GM23338 (cell line): ENCODE measurements at regions not wholly inside any gene's neighbourhood (a gene's known extent, or its start where the extent isn't known, plus 50 kb on each side); places are given as distances from the start of the nearest gene placed in this dataset.

ENCODE experiments used
- ATAC-seq: fragments of 200-7000 bp; cut with Tn5 transposase; 3 replicates; pipeline ENCODE4 v1.9.1; 2020
- DNase-seq: peaks from one replicate; pipeline ENCODE4 v3.0.0-alpha.2; 2015; ENCODE audit warnings: low spot score
- H2AFZ ChIP-seq: fragments of 200-600 bp; sonication (generic); 2 replicates; pipeline ENCODE4 v1.8.0; 2016; ENCODE audit warnings: antibody characterized with exemption, mild to moderate bottlenecking, moderate library complexity
- H3F3A ChIP-seq: fragments of 200-600 bp; sonication (generic); replicated peaks from 2 replicates; pipeline ENCODE4 v1.8.0; 2017; ENCODE audit warnings: antibody characterized with exemption, mixed run types, low read depth
- H3K27ac ChIP-seq: fragments of 200-600 bp; sonication (generic); 2 replicates; pipeline ENCODE4 v1.6.1; 2016; ENCODE audit warnings: low read depth
- H3K27me3 ChIP-seq: fragments of 200-600 bp; sonication (generic); 2 replicates; pipeline ENCODE4 v1.8.0; 2016; ENCODE audit warnings: mild to moderate bottlenecking, mixed run types, moderate library complexity; ENCODE audit not compliant: insufficient read depth
- H3K36me3 ChIP-seq: fragments of 200-600 bp; sonication (generic); 2 replicates; pipeline ENCODE4 v1.8.0; 2016; ENCODE audit warnings: mild to moderate bottlenecking; ENCODE audit not compliant: insufficient read depth
- H3K4me1 ChIP-seq: fragments of 200-600 bp; sonication (generic); 2 replicates; pipeline ENCODE4 v1.8.0; 2016; ENCODE audit warnings: mild to moderate bottlenecking, moderate library complexity; ENCODE audit not compliant: insufficient read depth
- H3K4me2 ChIP-seq: fragments of 200-600 bp; sonication (generic); 2 replicates; pipeline ENCODE4 v1.7.1; 2017; ENCODE audit warnings: mixed run types
- H3K4me3 ChIP-seq: fragments of 200-600 bp; sonication (generic); 2 replicates; pipeline ENCODE4 v1.6.1; 2016; ENCODE audit warnings: mixed run types
- H3K79me2 ChIP-seq: fragments of 200-600 bp; sonication (generic); replicated peaks from 2 replicates; pipeline ENCODE4 v1.8.0; 2017; ENCODE audit warnings: mild to moderate bottlenecking; ENCODE audit not compliant: insufficient read depth
- H3K9me2 ChIP-seq: fragments of 200-600 bp; sonication (generic); 2 replicates; pipeline ENCODE4 v1.8.0; 2017; ENCODE audit not compliant: insufficient read depth
- H4K20me1 ChIP-seq: fragments of 200-600 bp; sonication (generic); replicated peaks from 2 replicates; pipeline ENCODE4 v1.8.0; 2017; ENCODE audit warnings: mild to moderate bottlenecking; ENCODE audit not compliant: insufficient read depth
- H3K27ac Mint-ChIP-seq: 2 replicates; pipeline ENCODE4 v1.8.0; 2020; ENCODE audit warnings: inconsistent platforms, mild to moderate bottlenecking, moderate library complexity, mixed read lengths
- H3K27me3 Mint-ChIP-seq: 3 replicates; pipeline ENCODE4 v1.8.0; 2022; ENCODE audit warnings: low read depth, mild to moderate bottlenecking, moderate library complexity, mixed read lengths, inconsistent platforms; ENCODE audit not compliant: insufficient read depth, poor library complexity
- H3K36me3 Mint-ChIP-seq: 3 replicates; pipeline ENCODE4 v1.8.0; 2021; ENCODE audit warnings: low read depth, mild to moderate bottlenecking, inconsistent platforms, moderate library complexity, mixed read lengths
- H3K4me1 Mint-ChIP-seq: 3 replicates; pipeline ENCODE4 v1.8.0; 2020; ENCODE audit warnings: mild to moderate bottlenecking, inconsistent platforms, mixed read lengths
- H3K4me3 Mint-ChIP-seq: 3 replicates; pipeline ENCODE4 v1.8.0; 2021; ENCODE audit warnings: moderate library complexity, mild to moderate bottlenecking, inconsistent platforms, mixed read lengths
- H3K9me3 Mint-ChIP-seq: 3 replicates; pipeline ENCODE4 v1.8.0; 2020; ENCODE audit warnings: moderate library complexity, mild to moderate bottlenecking, inconsistent platforms, mixed read lengths
- EZH2 ChIP-seq: fragments of 200-600 bp; sonication (generic); IDR thresholded peaks from one replicate; pipeline ENCODE4 v1.8.0; 2017; ENCODE audit warnings: antibody characterized with exemption, mild to moderate bottlenecking, low read depth; ENCODE audit not compliant: unreplicated experiment
- EZH2phosphoT487 ChIP-seq: fragments of 200-600 bp; sonication (generic); IDR thresholded peaks from one replicate; pipeline ENCODE4 v1.8.1; 2018; ENCODE audit warnings: antibody characterized with exemption; ENCODE audit not compliant: unreplicated experiment
- JUNB ChIP-seq: IDR thresholded peaks from one replicate; pipeline ENCODE4 v1.6.1; 2016; ENCODE audit warnings: antibody characterized with exemption; ENCODE audit not compliant: unreplicated experiment
- NANOG ChIP-seq: IDR thresholded peaks from 2 replicates; pipeline ENCODE4 v1.6.1; 2016; ENCODE audit warnings: antibody characterized with exemption, borderline replicate concordance
- POLR2AphosphoS5 ChIP-seq: IDR thresholded peaks from 2 replicates; pipeline ENCODE4 v1.6.1; 2016; ENCODE audit warnings: antibody characterized with exemption, low read depth
- STAT1 ChIP-seq: IDR thresholded peaks from one replicate; pipeline ENCODE4 v1.6.1; 2016; ENCODE audit warnings: antibody characterized with exemption; ENCODE audit not compliant: unreplicated experiment
- ZNF114 ChIP-seq: fragments of 250-450 bp; sonication (Bioruptor Pico); IDR thresholded peaks from 2 replicates; pipeline ENCODE4 v1.5.0; 2020; ENCODE audit warnings: mild to moderate bottlenecking, moderate library complexity
- ZNF331 ChIP-seq: fragments of 250-450 bp; sonication (Bioruptor Pico); IDR thresholded peaks from 2 replicates; pipeline ENCODE4 v1.5.0; 2020; ENCODE audit warnings: low read depth, mild to moderate bottlenecking, moderate library complexity
- ZNF462 ChIP-seq: fragments of 250-450 bp; sonication (Bioruptor Pico); IDR thresholded peaks from 2 replicates; pipeline ENCODE4 v1.5.0; 2020; ENCODE audit warnings: mild to moderate bottlenecking, moderate library complexity

DNA sequence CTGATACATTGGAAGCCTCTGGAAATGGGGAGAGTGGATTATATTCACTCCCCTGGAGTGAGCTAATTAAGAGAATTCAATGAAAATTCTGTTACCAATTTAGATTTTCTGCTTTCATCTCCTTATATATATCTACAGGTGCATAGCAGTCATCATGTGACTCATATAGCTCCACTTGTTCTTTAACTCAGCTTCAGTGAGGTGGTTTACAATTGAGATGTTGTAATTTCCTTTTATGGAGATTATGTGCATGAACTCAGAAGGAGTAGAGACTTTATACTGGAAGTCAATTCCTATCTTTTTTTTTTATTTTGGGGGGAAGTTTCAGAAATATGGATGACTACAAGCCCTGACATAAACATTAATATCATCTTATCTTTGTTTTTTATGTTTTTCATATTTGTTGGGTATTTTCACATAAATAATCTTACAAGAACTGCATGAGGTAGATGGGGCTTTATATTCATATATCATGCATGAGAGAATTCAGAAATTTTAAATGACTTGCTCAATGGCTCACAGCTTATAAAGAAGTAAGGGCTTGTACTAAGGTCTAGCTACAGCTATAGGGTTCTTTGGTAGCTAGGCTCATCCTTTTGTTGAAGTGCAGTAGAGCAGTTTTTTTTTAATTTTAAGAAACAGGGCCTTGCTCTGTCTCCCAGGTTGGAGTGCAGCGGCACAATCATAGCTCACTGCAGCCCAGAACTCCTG lies 92.3 kb upstream of the SCAF11 start:
- TF ChIP-seq JUNB (no peak), STAT1 (no peak)
- no peaks in the 10 kb centered on the region for H3K9me2 ChIP-seq
- Mint-ChIP-seq H3K27me3 (peaks cover 1% of the 10 kb centered on the region), H3K4me1 (no peaks in the 10 kb centered on the region), H3K9me3 (peaks cover 88% of the 10 kb centered on the region), H3K4me3 (no peak overlapping the region), H3K36me3 (peaks cover 55% of the 10 kb centered on the region), H3K27ac (no peak overlapping the region)
- no peaks in the 10 kb centered on the region for H3K4me1 ChIP-seq
- DNase-seq (no peak), ATAC-seq (no peak)
- no peak overlapping the region for H3K4me3 ChIP-seq
- no peaks in the 10 kb centered on the region for H3K79me2 ChIP-seq
- H2AFZ ChIP-seq, result no peak overlapping the region
- no peak overlapping the region for H3K27ac ChIP-seq
- peaks cover 12% of the 10 kb centered on the region; the same call in 1 of the 2 replicates for H3K36me3 ChIP-seq
- no peaks in the 10 kb centered on the region for H3F3A ChIP-seq
- H4K20me1 ChIP-seq, result no peaks in the 10 kb centered on the region
- H3K4me2 ChIP-seq, result no peak overlapping the region
- H3K27me3 ChIP-seq, result no peaks in the 10 kb centered on the region

DNA sequence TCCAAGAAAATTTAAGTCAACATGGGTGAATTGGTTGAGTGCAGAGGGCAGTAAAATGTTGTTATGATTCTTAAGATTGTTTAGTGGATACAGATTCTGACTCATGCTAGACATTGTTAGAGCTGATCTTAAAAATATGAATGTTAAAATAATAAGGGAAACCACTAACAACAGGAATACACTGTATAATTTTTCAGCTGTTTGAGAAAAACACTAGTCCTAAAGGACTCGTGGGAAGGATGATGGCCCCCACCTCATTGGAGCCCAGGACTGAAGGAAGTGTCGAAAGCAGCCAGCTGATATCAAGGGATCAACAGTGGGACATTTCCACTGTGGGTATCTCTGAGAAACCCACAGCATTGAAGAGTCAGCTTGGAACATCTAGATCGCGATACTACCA lies 82.9 kb upstream of the SCAF11 start:
- H3K4me1 ChIP-seq, result no peaks in the 10 kb centered on the region
- no peaks in the 10 kb centered on the region for H3K27me3 ChIP-seq
- H3K27ac ChIP-seq, result no peak overlapping the region
- no peaks in the 10 kb centered on the region for H3K27me3 Mint-ChIP-seq
- H3F3A ChIP-seq, result no peaks in the 10 kb centered on the region
- H3K36me3 ChIP-seq, result no peaks in the 10 kb centered on the region
- DNase-seq, result no peak
- no peak overlapping the region for H3K27ac Mint-ChIP-seq
- no peak overlapping the region for H3K4me2 ChIP-seq
- H3K4me3 ChIP-seq, result no peak overlapping the region
- no peak overlapping the region for H2AFZ ChIP-seq
- H3K79me2 ChIP-seq, result no peaks in the 10 kb centered on the region
- H3K4me3 Mint-ChIP-seq, result no peak overlapping the region
- H3K9me2 ChIP-seq, result no peaks in the 10 kb centered on the region; the same call in 1 of the 2 replicates
- peaks cover 13% of the 10 kb centered on the region for H3K36me3 Mint-ChIP-seq
- no peaks in the 10 kb centered on the region for H4K20me1 ChIP-seq
- H3K9me3 Mint-ChIP-seq, result peaks cover 18% of the 10 kb centered on the region
- ATAC-seq, result no peak
- peaks cover 2% of the 10 kb centered on the region; the same call in 1 of the 3 replicates for H3K4me1 Mint-ChIP-seq
- TF ChIP-seq ZNF462 (CRISPR knock-in tag) (no peak), EZH2 (no peak), EZH2phosphoT487 (no peak), NANOG (no peak), ZNF331 (CRISPR knock-in tag) (no peak), STAT1 (no peak), ZNF114 (no peak), POLR2AphosphoS5 (no peak)
